GM12874 (cell line): ENCODE measurements at regions not wholly inside any gene's neighbourhood (a gene's known extent, or its start where the extent isn't known, plus 50 kb on each side); places are given as distances from the start of the nearest gene placed in this dataset.

Experiments used
- CTCF ChIP-seq: IDR thresholded peaks from 2 replicates; pipeline ENCODE4 v1.5.1; 2011; ENCODE audit warnings: low read depth, mild to moderate bottlenecking, control low read depth, low read length, moderate library complexity; ENCODE audit not compliant: insufficient read depth

DNA sequence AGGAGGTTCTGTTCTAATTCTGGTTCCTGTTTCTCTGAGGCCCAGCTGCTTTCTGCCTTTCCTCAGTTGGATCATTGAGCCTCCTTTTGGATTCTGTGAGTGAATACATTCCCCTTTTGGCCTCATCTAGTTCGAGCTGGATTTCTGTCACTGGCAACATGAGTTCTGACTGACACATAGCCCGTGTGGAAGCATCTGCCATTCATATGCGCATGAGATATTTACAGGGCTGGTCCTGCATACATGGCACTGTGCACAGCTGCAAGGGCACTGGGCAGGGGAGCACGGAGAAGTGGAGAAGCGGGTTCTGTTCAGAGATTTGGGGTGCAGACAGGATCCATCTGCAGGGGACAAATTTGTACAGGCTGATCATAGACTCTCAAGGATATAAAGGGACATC, 352.8 kb downstream of the RPS24 start:
- no peak for TF ChIP-seq CTCF

DNA sequence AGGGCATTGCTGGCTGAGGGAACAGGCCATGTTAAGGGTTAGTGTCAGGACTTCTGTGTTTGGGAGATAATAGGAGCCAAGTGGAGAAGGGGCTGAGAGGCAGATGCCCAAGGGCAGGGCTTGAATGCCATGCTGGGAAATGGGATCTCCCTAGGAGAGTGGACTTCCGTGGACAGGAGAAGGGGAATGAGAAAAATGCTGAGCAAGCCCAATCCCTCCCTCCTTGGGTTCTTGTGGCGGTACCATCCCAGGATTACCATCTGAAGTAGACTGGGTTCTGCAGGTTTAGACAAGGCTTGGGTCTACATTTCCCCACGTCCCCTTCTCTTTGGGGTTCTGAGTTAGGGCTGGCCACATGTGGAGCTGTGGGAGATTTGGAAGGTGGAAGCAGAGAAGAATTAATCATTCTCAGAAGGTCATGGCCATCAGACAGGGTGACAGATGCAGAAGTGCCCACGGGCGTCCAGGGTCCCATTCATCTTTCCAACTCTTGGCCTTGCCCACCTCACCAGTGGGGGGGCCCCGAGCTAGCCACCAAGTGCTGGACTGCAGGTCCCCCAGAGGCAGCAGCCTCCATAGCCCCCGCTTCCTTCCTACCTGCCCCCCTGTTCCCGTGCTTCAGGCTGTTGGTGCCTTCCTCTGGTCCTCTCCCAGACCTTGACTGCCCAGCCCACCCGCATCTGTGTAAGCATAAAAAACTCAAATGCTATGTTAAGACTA, 354.8 kb downstream of the RPS24 start:
- TF ChIP-seq CTCF, result no peak

DNA sequence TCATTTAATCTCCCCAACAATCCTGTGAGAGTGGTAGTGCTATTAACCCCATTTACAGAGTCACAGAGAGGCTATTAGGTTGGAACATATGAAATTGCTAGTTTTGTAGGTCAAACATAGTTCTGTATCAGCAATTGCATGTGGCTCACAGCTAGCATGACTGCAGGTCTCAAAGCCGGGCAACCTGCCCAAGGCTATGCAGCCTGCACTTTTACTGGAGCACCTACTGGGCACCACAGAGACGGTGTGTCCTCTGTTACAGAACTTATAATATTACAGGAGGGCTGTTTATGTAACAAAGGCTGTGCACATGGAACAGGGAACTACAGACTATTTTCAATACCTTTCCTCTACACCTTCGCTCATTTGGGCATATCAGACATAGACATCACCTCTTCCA, 355.8 kb downstream of the RPS24 start:
- no peak for TF ChIP-seq CTCF

DNA sequence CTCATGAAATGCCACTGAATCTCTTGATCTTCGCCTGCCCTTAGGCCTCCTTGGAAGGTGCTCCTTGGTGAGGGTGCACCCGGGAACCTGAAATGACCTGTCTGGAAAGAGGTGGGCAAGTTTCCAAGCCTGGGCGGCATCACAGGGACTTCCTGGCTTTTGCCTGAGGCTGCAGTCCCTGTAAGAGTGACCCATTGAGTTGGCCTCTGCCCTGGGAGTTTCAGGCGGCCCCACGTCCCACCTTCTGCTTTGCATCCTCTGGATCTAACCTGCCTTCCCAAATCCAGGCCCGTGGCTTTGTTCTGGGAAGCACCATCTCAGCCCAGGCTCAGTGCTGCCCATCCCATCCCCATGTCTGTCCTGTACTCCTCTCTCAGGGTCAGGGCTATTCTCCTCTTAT, 356.4 kb downstream of the RPS24 start:
- no peak for TF ChIP-seq CTCF

DNA sequence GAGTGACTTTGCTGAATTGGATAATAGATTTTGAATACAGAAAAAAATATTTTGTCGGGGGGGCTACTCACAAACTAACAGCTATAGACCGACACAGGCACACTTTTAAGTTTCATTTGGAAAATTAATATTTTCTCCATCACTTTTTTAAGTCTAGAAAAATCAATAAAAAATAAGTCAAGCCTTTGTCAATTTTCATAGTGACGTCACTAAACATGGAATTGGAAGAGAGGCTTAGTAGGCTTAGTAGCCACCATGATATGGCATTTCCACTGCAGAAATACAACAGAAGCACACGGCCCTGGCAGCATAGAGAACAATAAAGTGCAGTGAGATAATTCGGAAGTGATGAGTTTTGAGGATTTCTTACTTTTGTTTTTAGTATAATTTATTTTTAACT, 357.2 kb downstream of the RPS24 start:
- no peak for TF ChIP-seq CTCF

- TF ChIP-seq CTCF, result no peak
Observed at GRCh38 chr10:78391585-78391984, 357.9 kb downstream of the RPS24 start.

DNA sequence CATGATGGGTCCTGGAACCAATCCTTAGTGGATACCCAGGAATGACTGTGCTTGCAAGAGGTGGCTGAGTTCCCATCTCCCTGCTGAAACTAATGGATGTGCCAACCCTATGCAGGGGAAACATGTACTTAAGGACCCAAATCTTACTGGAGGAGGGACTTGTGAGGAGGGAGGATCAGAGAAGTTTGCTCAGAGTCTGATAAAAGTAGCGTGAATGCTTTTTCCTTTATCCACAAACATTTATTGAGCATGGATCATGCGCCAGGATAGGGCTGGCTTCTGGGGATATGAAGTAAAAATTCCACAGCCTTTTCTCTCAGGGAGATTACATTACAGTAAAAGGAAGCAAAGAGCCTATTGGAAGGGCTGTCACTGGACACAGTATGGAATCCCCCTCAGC, 358.5 kb downstream of the RPS24 start:
- no peak for TF ChIP-seq CTCF

GRCh38 chr10:78393094-78393493, 359.4 kb downstream of the RPS24 start:
- no peak for TF ChIP-seq CTCF
